HCT116 (cell line): ENCODE measurements at regions not wholly inside any gene's neighbourhood (a gene's known extent, or its start where the extent isn't known, plus 50 kb on each side); places are given as distances from the start of the nearest gene placed in this dataset.

Experiments
- ATAC-seq: fragments of 200-7000 bp; cut with Tn5 transposase; 2 replicates; pipeline ENCODE4 v1.9.1; 2020; ENCODE audit warnings: mild to moderate bottlenecking, moderate library complexity
- BruUV-seq: library from RNA; stranded (reverse); fragments of 400-500 nt; replicated peaks from 2 replicates; lab custom pipeline; 2021; lab: Mats Ljungman, UMichigan
- CTCF ChIA-PET: fragments of 300-600 bp; sonication (Branson Sonifier 250); formaldehyde crosslinking; loops from one replicate; lab custom pipeline; 2021; ENCODE audit warnings: antibody characterized with exemption; lab: Charles Lee
- POLR2A ChIA-PET: fragments of 300-600, 350-600 bp; sonication (Branson Sonifier 250); formaldehyde crosslinking; loops from one replicate; lab custom pipeline; 2021; ENCODE audit warnings: antibody characterized with exemption; lab: Charles Lee
- RAD21 ChIA-PET, 2 experiments: fragments of 300-600 bp; sonication (Branson Sonifier 250); formaldehyde crosslinking; loops; one replicate each; lab custom pipeline; 2023; ENCODE audit warnings: low total read pairs in 2 of 2; ENCODE audit not compliant: uncharacterized antibody in 2 of 2, unreplicated experiment in 2 of 2, low non-redundant PET in 1 of 2; lab: Charles Lee
- DNase-seq: peaks from one replicate; pipeline ENCODE4 v3.0.0-alpha.2; 2010; ENCODE audit warnings: low read depth, low spot score
- H2AFZ ChIP-seq: fragments of 200-600 bp; shearing (Covaris generic), sonication (generic); 2 replicates; pipeline ENCODE4 v1.6.1; 2017; ENCODE audit warnings: low read depth, mixed run types, mixed read lengths, antibody characterized with exemption, low read length; ENCODE audit not compliant: poor library complexity, severe bottlenecking
- H3K27ac ChIP-seq: 2 replicates; pipeline ENCODE4 v1.5.1; 2012; ENCODE audit warnings: low read depth, low read length
- H3K27me3 ChIP-seq: fragments of 200-600 bp; sonication (generic); 2 replicates; pipeline ENCODE4 v1.6.1; 2016; ENCODE audit warnings: mixed run types, low read length, mixed read lengths; ENCODE audit not compliant: insufficient read depth
- H3K36me3 ChIP-seq, 2 experiments: fragments of 200-500 bp in 1 of 2; fragments of 200-600 bp in 1 of 2; sonication (Bioruptor generic) in 1 of 2; sonication (generic) in 1 of 2; 2 replicates each; pipeline versions ENCODE4 v1.5.1 to v1.6.1; 2014 to 2016; ENCODE audit warnings: low read length in 2 of 2, inconsistent platforms in 1 of 2, mixed read lengths in 1 of 2, mixed run types in 1 of 2; ENCODE audit not compliant: insufficient read depth in 2 of 2, control insufficient read depth in 1 of 2
- H3K4me1 ChIP-seq, 2 experiments: fragments of 200-600 bp in 1 of 2; sonication (generic) in 1 of 2; 2 replicates each; pipeline versions ENCODE4 v1.5.1 to v1.6.1; 2012 to 2017; ENCODE audit warnings: low read length in 2 of 2, inconsistent platforms in 1 of 2, mild to moderate bottlenecking in 1 of 2, mixed read lengths in 1 of 2, mixed run types in 1 of 2, moderate library complexity in 1 of 2; ENCODE audit not compliant: insufficient read depth in 2 of 2, control insufficient read depth in 1 of 2
- H3K4me2 ChIP-seq: fragments of 200-600 bp; sonication (generic); 2 replicates; pipeline ENCODE4 v1.6.1; 2017; ENCODE audit warnings: mixed run types, low read length, mixed read lengths
- H3K4me3 ChIP-seq, 2 experiments: fragments of 200-600 bp in 1 of 2; sonication (generic) in 1 of 2; replicated peaks in 1 of 2; 2 replicates each; pipeline ENCODE4 v1.5.1; 2011 to 2016; ENCODE audit warnings: low read length in 2 of 2, control low read depth in 1 of 2, low read depth in 1 of 2, mild to moderate bottlenecking in 1 of 2, mixed read lengths in 1 of 2, mixed run types in 1 of 2
- H3K79me2 ChIP-seq: fragments of 200-600 bp; sonication (generic); 2 replicates; pipeline ENCODE4 v1.6.1; 2017; ENCODE audit warnings: mild to moderate bottlenecking, mixed run types, low read length, moderate library complexity, mixed read lengths; ENCODE audit not compliant: insufficient read depth
- H3K9ac ChIP-seq: fragments of 200-600 bp; sonication (generic); 2 replicates; pipeline ENCODE4 v1.6.1; 2016; ENCODE audit warnings: low read length, mixed read lengths
- H3K9me2 ChIP-seq: fragments of 200-600 bp; sonication (generic), shearing (Covaris generic); 2 replicates; pipeline ENCODE4 v1.6.1; 2017; ENCODE audit warnings: mixed run types, mild to moderate bottlenecking, moderate library complexity; ENCODE audit not compliant: insufficient read depth
- H3K9me3 ChIP-seq, 2 experiments: fragments of 200-500 bp in 1 of 2; fragments of 200-600 bp in 1 of 2; sonication (Bioruptor generic) in 1 of 2; sonication (generic) in 1 of 2; 2 replicates each; pipeline ENCODE4 v1.6.1; 2014 to 2017; ENCODE audit warnings: low read length in 2 of 2, mixed read lengths in 2 of 2, inconsistent platforms in 1 of 2, low read depth in 1 of 2, mild to moderate bottlenecking in 1 of 2, mixed run types in 1 of 2, moderate library complexity in 1 of 2; ENCODE audit not compliant: control insufficient read depth in 1 of 2, insufficient read depth in 1 of 2
- H4K20me1 ChIP-seq: fragments of 200-600 bp; sonication (generic), shearing (Covaris generic); 2 replicates; pipeline ENCODE4 v1.6.1; 2017; ENCODE audit warnings: mixed run types, mild to moderate bottlenecking, moderate library complexity; ENCODE audit not compliant: insufficient read depth
- ATF3 ChIP-seq: IDR thresholded peaks from 2 replicates; pipeline ENCODE4 v1.6.1; 2012
- CBX3 ChIP-seq: IDR thresholded peaks from 2 replicates; pipeline ENCODE4 v1.6.1; 2012; ENCODE audit warnings: low read depth
- CEBPB ChIP-seq: IDR thresholded peaks from 2 replicates; pipeline ENCODE4 v1.6.1; 2012; ENCODE audit warnings: low read depth
- ELF1 ChIP-seq: IDR thresholded peaks from 2 replicates; pipeline ENCODE4 v1.6.1; 2012; ENCODE audit warnings: low read depth, borderline replicate concordance
- EZH2 ChIP-seq: fragments of 200-600 bp; sonication (generic); IDR thresholded peaks from 2 replicates; pipeline ENCODE4 v1.6.1; 2017; ENCODE audit warnings: antibody characterized with exemption, mixed run types
- EZH2phosphoT487 ChIP-seq: fragments of 200-600 bp; IDR thresholded peaks from 2 replicates; pipeline ENCODE4 v1.6.1; 2018; ENCODE audit warnings: antibody characterized with exemption, borderline replicate concordance
- FOSL1 ChIP-seq: IDR thresholded peaks from 2 replicates; pipeline ENCODE4 v1.6.1; 2012; ENCODE audit warnings: low read depth
- POLR2A ChIP-seq: IDR thresholded peaks from 2 replicates; pipeline ENCODE4 v1.7.0; 2011; ENCODE audit warnings: borderline replicate concordance; ENCODE audit not compliant: insufficient read depth, insufficient read length; ENCODE audit errors: extremely low read depth
- POLR2AphosphoS5 ChIP-seq: IDR thresholded peaks from 2 replicates; pipeline ENCODE4 v1.6.1; 2011; ENCODE audit warnings: mild to moderate bottlenecking, low read depth, low read length, moderate library complexity
- RAD21 ChIP-seq: IDR thresholded peaks from 2 replicates; pipeline ENCODE4 v1.6.1; 2012; ENCODE audit warnings: low read depth, mild to moderate bottlenecking
- SIN3A ChIP-seq: IDR thresholded peaks from 2 replicates; pipeline ENCODE4 v1.6.1; 2012; ENCODE audit warnings: low read depth
- SP1 ChIP-seq: IDR thresholded peaks from 2 replicates; pipeline ENCODE4 v1.6.1; 2012; ENCODE audit warnings: low read depth
- SRF ChIP-seq: IDR thresholded peaks from 2 replicates; pipeline ENCODE4 v1.6.1; 2012; ENCODE audit warnings: low read depth
- ZFX ChIP-seq: fragments of 450-650 bp; IDR thresholded peaks from 2 replicates; pipeline ENCODE4 v1.6.1; 2017
- intact Hi-C: fragments of 100-400 bp; cut with micrococcal nuclease; formaldehyde crosslinking; loops from 2 replicates; pipeline ENCODE4 v1.10.0; 2022
- TF ChIP-seq, protein P1 (sequence below): IDR thresholded peaks from 2 replicates; pipeline ENCODE4 v1.6.1; 2011; ENCODE audit warnings: mild to moderate bottlenecking, low read length, moderate library complexity; ENCODE audit not compliant: insufficient replicate concordance; ENCODE audit errors: extremely low read depth
- TF ChIP-seq, protein P2 (sequence below): IDR thresholded peaks from 2 replicates; pipeline ENCODE4 v1.6.1; 2012

- ChIA-PET RAD21 (no interaction called here), POLR2A (no interaction called here), CTCF (no interaction called here)
- Histone ChIP-seq H3K9me2 (no peaks in the 10 kb centered on the region), H2AFZ (no peak overlapping the region), H3K4me2 (no peak overlapping the region), H4K20me1 (no peaks in the 10 kb centered on the region), H3K4me3 (no peak overlapping the region), H3K79me2 (no peaks in the 10 kb centered on the region), H3K27ac (no peak overlapping the region), H3K36me3 (no peaks in the 10 kb centered on the region), H3K9me3 (peaks cover 3 to 28% of the 10 kb centered on the region in 2 experiments; a peak in 2 of 4 replicates), H3K9ac (no peak overlapping the region), H3K27me3 (no peaks in the 10 kb centered on the region), H3K4me1 (no peaks in the 10 kb centered on the region)
- TF ChIP-seq, protein P1, sequence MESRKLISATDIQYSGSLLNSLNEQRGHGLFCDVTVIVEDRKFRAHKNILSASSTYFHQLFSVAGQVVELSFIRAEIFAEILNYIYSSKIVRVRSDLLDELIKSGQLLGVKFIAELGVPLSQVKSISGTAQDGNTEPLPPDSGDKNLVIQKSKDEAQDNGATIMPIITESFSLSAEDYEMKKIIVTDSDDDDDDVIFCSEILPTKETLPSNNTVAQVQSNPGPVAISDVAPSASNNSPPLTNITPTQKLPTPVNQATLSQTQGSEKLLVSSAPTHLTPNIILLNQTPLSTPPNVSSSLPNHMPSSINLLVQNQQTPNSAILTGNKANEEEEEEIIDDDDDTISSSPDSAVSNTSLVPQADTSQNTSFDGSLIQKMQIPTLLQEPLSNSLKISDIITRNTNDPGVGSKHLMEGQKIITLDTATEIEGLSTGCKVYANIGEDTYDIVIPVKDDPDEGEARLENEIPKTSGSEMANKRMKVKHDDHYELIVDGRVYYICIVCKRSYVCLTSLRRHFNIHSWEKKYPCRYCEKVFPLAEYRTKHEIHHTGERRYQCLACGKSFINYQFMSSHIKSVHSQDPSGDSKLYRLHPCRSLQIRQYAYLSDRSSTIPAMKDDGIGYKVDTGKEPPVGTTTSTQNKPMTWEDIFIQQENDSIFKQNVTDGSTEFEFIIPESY = no peak
- TF ChIP-seq, protein P2, sequence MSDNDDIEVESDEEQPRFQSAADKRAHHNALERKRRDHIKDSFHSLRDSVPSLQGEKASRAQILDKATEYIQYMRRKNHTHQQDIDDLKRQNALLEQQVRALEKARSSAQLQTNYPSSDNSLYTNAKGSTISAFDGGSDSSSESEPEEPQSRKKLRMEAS = no peak
- TF ChIP-seq SIN3A (no peak), CBX3 (no peak), ZFX (no peak), ATF3 (no peak)
- no TSS peak for BruUV-seq
- intact Hi-C loops = no loop called here
- no peak for ATAC-seq
- DNase-seq = no peak
These were observed 473.9 kb downstream of the C3orf38 start for GRCh38 chr3:88623709-88624108.

GRCh38 chr3:88626456-88627120 lies 476.8 kb downstream of the C3orf38 start:
- Histone ChIP-seq H3K4me3 (no peak overlapping the region), H3K36me3 (no peaks in the 10 kb centered on the region), H3K9me2 (no peaks in the 10 kb centered on the region), H3K4me2 (no peak overlapping the region), H4K20me1 (no peaks in the 10 kb centered on the region), H3K79me2 (no peaks in the 10 kb centered on the region), H3K27ac (no peak overlapping the region), H3K9me3 (peaks cover 5 to 16% of the 10 kb centered on the region in 2 experiments; a peak in 2 of 4 replicates), H3K27me3 (no peaks in the 10 kb centered on the region), H3K9ac (no peak overlapping the region), H2AFZ (no peak overlapping the region), H3K4me1 (no peaks in the 10 kb centered on the region)
- TF ChIP-seq ZFX (no peak), SP1 (no peak), FOSL1 (no peak), EZH2 (no peak), ATF3 (no peak), CEBPB (no peak), EZH2phosphoT487 (no peak), SRF (no peak), ELF1 (no peak), POLR2A (no peak), CBX3 (no peak), POLR2AphosphoS5 (no peak), RAD21 (no peak)
- POLR2A ChIA-PET = no interaction called here
- CTCF ChIA-PET = no interaction called here
- RAD21 ChIA-PET = no interaction called here
- DNase-seq = no peak
- intact Hi-C loops = no loop called here
- no TSS peak for BruUV-seq
- no peak for ATAC-seq
